Posterior cingulate gyrus (tissue), 11 donors: ENCODE measurements at regions not wholly inside any gene's neighbourhood (a gene's known extent, or its start where the extent isn't known, plus 50 kb on each side); places are given as distances from the start of the nearest gene placed in this dataset.

Source experiments
- DNase-seq, 10 donors: peaks; one replicate each; pipeline versions ENCODE4 v3.0.0 to v3.0.0-alpha.2; 2020 to 2021; ENCODE audit warnings: mixed read lengths in 3 of 10
- intact Hi-C: fragments of 100-400 bp; cut with DNase I; formaldehyde crosslinking; loops from one replicate; pipeline ENCODE4 v1.15.1; 2023

DNA sequence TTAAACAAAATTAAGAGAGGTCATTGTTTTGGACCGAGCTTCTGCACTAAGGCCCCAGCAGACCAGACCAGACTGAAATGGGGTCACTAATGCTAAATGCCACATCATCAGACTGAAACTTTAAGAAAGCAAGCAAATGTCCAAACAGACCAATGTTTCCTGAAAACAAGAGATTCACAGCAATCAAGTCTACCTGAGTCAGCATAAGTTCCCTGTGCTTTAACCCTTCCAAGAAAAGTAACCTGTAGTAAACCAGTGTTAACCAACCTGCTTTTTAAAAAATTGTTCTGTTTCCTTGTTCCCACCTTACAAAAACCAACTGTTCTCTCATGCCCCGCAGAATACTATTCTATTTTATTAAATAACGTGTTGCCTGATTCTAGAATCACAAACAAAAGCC is 241.1 kb upstream of the GADL1 start:
- DNase-seq, result no peak
- intact Hi-C loops, result no loop called here

DNA sequence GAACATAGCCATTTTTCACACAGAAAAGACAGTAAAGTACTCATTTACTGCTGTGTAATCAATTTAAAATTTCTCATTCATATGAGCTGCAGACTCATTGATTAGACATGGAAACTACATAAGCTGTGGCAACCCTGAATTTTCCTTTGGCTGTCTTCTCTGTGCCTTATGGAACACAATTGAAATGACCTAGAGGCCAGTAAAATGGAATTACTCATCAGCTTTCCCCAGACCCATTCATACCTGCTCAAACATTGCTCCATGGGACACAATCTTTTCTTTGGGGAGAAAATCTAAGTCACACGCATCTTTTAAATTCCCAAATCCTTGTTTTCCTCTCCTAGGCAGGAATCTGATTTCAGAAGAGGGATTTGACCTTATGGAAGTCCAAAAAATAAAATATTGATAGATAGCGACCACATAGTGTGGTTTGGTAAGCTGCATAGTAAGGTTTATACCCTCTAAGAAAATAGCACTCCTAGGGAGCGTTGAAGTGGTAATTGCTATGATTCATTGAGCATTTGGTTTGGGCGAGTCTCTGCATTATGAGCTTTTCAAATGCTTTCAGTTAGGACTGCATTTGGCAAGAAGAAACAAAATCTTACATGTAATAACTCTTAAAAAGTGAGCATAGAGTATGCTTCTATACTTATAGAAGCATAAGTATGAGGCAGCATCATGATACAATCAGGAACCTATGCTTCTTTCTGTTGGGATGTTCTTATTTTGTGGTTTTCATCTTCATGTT is 243.4 kb upstream of the GADL1 start:
- DNase-seq, result no peak
- intact Hi-C loops, result no loop called here

DNA sequence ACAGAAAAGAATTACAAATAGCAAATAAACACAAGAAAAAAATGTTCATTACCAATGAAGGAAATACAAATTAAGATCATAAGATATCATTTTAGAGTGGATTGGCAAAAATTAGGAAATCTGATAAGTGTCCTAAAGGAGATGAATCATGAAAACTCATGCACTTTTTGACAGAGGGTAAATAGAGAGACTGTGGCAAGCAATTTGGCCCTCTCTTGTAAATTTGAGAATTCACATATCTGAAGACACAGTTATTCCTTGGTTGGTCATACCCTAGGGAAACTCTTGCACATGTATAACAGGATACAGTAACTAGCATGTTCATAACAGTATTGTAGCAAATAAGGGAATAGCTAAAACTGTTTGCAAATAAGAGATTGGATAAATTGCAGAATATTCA is 246.0 kb upstream of the GADL1 start:
- DNase-seq, result no peak
- intact Hi-C loops, result no loop called here

DNA sequence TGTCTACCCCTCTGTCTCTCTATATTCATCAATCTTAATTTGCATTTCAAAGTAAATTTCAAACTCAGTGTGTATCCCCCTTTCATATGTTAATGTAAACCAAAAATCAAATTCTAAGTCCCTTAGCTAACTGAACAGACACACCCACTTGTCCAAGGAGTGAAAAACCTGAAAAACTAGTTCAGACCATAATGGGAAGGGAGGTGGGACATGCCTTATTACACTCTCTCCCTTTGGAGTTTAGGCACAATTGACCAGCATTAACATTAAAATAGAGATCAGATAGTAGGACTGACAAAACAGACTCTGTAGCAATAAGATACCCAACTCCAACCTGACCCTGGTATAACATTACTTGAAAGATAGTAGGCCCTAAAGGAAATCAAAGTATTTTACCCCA is 247.7 kb upstream of the GADL1 start:
- intact Hi-C loops, result no loop called here
- no peak for DNase-seq

DNA sequence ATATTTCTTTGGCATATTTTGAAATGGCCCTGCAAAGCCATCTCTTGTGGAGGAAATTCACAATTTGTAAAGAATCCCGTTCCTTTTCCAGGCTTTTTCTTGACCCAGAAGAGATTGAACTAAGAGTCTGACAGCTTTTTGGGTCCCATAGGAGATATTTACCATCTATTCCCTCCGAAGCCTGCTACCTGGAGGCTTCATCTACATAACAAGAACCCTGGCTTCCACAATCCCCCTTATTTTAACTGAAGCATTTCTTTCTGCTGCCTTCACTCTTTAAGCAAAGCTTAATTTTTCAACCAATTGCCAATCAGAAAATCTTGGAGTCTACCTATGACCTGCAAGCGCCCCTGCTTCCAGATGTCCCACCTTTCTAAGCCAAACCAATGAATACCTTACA is 248.1 kb upstream of the GADL1 start:
- intact Hi-C loops, result no loop called here

DNA sequence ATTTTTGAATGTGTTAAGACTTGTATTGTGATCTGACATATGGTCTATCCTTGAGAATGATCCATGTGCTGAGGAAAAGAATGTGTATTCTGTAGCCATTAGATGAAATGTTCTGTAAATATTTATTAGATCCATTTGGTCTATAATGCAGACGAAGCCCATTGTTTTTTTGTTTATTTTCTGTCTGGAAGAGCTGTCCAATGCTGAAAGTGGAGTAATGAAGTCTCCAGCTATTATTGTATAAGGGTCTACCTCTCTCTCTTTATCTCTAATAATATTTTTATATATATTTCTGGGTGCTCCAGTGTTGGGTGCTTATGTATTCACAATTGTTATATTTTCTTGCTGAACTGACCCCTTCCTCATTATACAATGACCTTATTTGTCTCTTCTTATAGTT is 250.6 kb upstream of the GADL1 start:
- DNase-seq, result no peak
- intact Hi-C loops, result no loop called here

More for the DNA sequence above, 248.1 kb upstream of the GADL1 start:
- DNase-seq, result no peak

DNA sequence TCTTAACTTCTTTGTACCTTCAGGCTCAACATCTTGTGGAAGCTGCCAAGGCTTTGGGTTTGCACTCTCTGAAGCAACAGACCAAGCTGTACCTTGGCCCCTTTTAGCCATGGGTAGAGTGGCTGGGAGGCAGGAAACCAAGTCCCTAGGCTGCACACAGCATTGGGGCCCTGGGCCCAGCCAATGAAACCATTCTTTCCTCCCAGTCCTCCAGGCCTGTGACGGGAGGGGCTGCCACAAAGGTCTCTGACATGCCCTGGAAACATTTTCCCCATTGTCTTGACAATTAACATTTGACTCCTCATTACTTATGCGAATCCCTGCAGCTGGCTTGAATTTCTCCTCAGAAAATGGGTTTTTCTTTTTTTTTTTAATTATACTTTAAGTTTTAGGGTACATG is 253.1 kb upstream of the GADL1 start:
- DNase-seq, result no peak
- intact Hi-C loops, result no loop called here

DNA sequence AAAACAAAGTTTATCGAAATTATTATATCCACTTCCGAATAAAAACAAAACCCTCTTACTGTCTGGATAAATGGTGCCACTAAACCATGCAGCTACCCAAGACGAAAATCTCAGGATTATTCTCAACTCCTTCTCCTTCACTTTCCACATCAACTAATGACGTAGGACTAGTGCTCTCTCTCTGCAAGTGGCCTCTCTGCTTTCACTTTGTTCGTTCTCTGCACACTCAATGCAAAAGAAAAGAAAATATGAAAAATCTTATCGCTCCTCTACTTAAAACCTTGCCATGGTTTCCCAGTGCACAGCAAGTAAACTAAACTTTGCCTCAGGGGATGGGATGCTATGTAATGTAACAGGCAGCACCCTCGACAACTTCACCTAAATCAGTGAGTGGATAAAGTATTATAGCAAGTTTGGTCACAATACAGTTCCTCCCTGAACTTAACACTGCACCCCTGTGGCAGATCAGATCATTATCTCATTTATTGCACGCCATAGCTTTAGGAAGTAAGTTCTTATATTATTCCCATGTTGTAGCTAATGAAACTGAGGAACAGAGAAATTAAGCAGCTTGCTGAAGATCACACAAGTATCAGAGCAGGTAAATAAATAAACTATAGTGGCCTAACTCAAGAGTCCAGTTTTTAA is 262.7 kb upstream of the GADL1 start:
- DNase-seq, result no peak
- intact Hi-C loops, result no loop called here

DNA sequence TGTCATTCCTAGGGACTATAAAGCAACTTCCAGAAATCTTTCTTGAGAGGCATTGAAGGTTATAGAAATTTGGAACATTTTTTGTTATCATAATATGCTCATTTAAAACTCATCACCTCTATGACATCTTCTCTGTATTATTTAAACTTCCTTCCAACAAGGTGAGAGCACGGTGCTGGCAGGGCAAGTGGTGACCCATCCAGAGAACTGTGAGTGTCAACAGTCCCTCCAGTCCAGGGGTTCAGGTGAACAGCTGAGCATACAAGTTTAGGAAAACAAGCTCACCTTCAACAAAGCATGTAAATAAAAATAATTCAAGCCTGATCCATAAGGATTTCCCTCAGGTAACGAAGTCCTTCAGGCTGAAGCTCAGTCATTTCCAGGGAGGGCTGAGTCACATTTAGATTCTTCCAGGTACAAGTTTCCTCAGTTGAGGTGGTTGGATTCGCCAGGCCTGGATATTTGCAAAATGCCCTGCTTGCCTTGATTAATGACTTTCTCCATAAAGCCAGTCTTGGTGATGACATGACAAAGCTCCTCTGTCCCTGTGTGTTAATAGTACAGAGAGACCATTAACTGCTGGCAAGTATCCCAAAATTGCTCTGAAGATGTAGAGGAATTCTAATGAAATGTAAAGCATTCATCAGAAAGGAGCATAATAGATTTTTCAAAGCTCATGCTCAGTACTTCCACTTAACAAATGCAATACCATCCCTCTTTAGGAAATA is 263.6 kb upstream of the GADL1 start:
- intact Hi-C loops, result no loop called here
- no peak for DNase-seq

DNA sequence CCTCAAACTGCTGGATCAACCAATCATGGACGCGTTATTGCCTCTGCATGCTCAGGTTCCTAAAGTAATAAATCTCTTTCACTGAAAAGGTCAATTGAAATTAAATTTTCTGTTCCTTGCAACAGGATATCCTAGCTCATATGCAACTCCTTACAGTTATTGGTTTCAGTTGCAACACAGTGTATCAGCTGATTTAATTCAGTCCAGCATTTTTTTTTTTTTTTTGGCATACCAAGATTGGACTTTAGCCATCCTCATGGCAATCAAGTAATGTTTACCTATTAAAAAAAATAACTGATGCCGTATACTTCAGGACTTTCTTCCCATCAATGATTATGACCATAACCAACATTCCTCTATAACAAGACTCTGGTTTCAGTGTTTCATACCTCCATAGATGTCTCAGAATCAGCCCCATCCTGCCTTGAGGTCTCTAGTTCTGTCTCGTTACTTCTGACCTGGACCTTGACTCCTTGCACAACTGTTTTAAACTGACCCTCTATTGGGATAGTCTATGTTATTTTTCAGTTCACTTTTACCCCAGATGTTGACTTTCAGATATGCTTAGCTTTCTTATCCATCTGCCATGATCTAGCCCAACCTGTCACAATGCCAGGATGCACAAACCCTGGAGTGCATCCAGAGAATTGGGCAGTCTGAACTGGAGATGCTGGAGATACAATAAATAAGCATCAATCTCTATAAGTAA is 265.0 kb upstream of the GADL1 start:
- DNase-seq, result no peak
- intact Hi-C loops, result no loop called here

DNA sequence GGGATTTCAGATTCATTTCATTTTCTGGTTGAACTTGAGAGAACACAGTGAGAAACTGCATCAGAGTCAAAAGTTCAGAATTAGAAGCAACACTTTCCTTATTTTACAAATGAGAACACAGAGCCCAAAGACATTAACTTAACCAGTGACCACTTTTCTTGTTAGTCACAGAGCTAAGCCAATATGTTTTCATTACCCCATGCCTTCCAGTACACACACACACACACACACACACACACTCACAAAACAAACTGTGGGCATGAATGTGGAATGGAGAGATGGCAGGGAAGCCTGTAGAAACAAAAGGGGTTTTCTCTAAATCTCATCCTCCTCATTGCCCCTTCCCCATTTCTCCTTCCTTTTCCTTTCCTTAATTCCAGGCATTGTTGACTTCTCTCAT is 267.4 kb upstream of the GADL1 start:
- intact Hi-C loops, result no loop called here

DNA sequence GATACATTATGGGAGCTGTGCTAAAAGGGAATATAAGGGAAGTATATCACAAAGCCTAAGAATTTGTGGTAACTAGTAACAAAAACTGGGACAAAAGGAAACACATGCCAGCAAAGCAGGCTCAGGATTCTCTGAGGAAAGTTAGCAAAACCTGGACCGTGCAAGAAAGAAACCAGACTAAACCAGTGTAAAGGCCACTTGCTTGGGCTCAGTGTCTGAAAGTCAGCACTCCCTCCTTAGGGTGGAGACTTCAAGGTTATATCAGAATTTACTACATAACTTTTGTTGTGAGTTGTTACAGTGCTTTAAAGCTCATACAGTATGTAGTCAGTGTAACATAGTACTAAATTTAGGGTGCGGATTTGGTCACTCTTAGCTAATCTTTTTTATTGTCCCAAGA is 269.9 kb upstream of the GADL1 start:
- intact Hi-C loops, result no loop called here
- no peak for DNase-seq

More for the DNA sequence above, 267.4 kb upstream of the GADL1 start:
- DNase-seq, result no peak

DNA sequence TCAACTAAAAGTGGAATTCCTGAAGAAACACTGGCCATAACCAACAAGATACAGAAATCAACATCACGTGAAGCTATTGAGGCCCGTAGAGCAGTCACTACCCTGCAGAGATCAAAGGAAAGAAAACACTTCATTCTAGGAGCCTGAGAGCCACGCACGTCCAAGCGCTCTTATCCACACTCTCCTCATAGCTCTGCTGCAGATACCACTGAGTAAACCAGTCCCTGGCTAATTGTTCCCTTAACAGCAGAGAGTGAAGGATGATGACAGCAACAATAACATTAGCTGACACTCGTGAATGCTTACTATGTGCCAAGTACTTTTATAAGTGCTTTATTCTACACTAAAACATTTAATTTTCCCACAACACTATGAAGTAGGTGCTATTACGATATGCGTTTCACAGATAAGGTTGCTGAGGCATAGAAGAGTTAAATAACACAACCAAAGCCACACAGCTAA is 271.0 kb upstream of the GADL1 start:
- DNase-seq, result no peak
- intact Hi-C loops, result no loop called here

DNA sequence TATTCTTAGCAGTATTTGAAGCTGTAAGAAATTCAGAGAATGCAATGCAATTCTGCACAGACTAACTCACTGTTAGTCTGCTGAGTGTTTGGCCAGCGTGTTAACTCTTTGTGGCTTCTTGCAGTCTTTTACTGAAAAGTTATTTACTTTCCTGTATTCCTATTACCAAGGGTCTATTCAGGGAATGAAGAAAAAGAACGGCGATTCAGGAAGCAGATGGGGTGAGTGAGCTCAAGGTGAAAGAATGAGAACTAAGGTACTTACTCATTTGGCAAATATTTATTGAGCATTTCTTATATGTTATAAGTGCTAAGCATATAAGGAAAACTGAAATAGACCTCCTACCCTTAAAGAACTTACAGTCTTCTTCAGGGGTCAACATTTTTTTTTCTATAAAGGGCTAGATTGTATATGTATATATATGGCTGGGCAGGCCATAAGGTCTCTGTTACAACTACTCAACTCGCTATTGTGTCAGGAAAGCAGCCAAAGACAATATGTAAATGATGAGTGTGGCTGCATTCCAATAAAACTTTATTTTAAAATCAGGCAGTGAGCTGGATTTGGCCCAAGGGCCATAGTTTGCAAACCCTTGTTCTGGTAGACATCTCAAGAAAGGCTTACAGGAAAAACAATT is 271.9 kb upstream of the GADL1 start:
- DNase-seq, result no peak
- intact Hi-C loops, result no loop called here

DNA sequence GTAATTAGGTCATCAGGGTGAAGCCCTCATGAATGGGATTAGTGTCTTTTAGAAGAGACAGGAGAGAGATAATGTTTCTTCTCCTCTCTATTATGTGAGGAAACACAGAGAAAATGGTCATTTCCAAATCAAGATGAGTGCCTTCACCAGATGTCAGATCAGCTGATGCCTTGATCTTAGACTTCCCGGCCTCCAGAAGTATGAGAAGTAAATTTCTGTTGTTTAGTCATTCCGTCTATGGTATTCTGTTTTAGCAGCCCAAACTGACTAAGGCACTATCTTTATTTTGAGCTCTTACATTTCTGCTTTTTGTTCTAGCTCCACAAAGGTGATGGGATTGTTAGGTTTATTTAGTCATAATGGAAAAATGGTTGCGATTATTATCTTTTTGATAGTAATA is 273.2 kb upstream of the GADL1 start:
- DNase-seq, result no peak
- intact Hi-C loops, result no loop called here

DNA sequence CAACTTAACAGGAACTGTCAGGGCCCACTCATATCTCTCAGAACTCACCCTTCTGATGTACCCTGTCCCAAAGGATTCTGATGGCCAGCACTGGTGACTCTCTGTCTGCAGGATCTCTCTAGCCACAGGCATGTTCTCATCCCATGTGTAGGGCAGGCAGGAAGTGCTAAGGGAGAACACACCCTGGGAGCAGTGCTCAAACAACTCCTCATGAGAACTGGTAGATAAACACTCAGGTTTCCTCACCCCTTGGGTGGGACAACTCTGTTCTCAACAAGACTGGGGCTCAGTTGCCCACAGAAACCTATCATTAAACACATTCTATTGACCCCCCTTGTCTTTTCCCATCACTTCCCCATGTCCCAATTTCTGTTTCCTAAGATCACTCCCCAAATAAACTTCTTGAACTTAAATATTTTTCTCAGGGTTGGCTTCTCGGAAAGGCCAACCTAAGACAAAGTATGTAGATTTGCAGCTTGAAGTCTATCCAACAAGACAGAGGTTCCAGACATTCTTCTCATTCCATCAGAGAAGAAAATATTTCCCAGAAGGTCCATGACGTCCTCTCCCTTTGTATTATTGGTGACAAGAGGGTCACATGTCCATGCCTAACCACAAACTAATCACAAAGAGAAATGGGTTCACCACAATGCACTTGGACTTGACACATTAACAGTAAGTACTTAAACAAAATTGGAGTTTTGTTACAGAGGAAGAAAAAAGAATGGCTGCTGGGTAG is 276.6 kb upstream of the GADL1 start:
- intact Hi-C loops, result no loop called here
- DNase-seq, result no peak

DNA sequence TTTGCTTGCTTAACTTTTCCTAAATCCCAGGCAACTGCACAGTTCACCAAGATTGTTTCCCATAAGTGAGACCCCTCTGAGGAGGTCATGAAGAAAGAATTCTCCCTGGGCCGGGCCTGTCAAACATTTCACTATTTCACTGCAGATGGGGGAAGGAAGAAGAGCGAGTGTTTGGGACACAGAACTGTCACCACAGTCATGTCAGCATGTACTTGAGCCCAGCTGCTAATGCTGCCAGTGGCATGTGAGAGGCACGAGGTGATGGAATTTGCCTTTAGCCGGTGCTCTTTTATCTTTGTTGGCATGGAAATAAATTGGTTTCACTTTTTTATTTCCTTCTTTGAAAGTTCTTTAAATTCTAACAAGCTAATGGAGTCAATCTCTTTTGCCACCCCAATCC is 277.9 kb upstream of the GADL1 start:
- intact Hi-C loops, result no loop called here
- DNase-seq, result no peak

DNA sequence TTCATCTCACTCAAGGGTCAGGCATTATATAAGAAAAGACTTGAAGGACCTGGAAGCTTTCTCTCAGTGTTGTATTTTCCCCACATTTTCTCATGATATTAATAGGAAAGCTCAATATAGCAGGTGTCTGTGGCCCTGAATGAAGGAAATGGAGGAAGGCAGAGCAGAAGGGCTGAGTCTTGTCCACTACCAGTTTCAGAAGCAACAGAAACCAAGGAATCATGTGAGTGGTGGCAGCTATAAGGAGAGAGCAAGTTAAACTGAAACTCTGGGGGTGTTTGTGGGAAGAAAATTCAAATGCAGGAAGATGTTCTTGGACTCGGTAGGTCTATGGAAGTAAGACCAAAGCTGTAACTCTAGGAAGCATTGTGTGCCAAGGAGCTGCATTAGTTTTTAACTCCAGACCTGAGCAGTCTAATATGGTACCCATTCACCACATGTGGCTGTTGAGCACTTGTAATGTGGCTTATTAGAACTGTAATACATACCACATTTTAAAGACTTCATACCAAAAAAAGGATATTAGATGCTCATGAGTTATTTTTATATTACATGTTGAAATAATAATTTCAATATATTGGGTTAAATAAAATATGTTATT is 278.8 kb upstream of the GADL1 start:
- no peak for DNase-seq
- intact Hi-C loops, result no loop called here

DNA sequence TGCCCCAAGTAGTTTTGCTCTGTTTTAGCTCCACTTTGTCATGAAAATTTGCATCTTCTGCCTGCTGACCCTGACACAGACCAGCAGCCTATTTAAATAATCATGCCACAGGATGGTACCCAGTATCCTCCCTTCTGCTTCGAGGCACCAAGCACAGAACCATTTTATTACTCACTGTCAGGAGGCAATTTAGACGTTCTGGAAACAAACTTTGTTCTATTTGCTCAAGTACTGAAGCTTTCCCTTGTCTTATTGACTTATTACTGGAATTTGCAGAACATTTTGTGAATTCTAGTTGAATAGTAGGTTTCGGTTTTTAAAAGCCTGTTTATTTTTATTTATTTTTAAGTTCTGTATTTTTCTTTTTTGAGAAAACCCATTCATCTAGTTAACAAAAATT is 279.6 kb upstream of the GADL1 start:
- DNase-seq, result no peak
- intact Hi-C loops, result no loop called here

DNA sequence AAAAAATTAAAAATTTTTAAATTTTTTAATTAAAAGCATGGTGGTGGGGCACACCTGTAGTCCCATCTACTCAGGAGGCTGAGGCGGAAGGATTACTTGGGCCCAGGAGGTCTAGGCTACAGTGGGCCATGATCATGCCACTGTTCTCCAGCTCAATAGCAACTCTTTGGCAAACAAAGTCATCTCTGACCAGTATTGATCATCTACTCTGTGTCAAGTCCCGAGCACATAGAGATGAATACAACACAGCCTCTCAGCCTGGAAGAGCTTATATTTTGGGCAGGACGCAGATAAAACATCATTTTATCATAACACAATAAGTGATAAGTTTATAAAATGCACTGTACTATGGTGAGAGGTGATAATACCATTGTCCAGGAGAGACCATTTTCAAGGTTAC is 281.6 kb upstream of the GADL1 start:
- intact Hi-C loops, result no loop called here
- DNase-seq, result no peak
